Hematopoietic multipotent progenitor cell treated with erythropoietin and hydrocortisone succinate and interleukin-3 and kit ligand, for 4 days (in vitro differentiated cells): ENCODE measurements at regions not wholly inside any gene's neighbourhood (a gene's known extent, or its start where the extent isn't known, plus 50 kb on each side); places are given as distances from the start of the nearest gene placed in this dataset.

Experiments used
- DNase-seq: peaks from one replicate; pipeline ENCODE4 v3.0.0-alpha.2; 2015

DNA sequence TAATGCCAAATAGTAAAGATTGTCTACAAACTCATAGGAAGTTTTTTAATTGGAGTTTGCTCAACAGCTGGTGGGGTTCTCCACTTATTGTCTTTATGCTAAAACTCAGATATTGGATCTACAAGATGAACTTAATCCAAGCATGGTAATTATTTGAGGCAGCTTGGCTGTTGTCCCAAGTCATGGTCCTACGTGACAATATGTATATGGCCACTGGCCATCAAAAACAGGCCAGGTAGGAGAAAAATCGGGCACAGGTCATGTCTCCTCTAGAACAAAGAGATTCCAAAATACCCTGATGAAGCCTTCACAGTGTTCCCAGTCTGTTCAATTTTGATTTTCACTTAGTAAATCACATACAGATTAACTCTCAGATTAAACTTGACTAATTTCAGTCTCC lies 606.4 kb downstream of the TNS3 start:
- DNase-seq = no peak

DNA sequence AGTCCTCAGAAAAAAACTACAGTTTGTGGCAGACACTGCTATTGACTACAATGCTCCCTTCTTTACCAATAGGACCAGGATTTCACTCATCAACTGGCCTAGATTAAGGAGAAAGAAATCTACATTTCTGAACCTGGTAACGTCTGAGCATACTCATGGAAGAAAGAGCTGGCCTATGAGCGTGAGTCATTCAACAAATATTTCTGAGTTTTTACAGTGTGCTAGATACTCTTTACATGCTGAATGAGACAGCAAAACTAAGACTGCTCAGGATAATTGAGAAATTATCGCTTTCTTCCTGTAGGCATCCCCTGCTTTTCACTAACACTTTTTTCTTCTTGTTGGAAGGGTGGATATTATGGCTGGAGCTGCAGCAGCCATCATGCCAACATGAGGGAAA lies 609.7 kb downstream of the TNS3 start:
- no peak for DNase-seq

DNA sequence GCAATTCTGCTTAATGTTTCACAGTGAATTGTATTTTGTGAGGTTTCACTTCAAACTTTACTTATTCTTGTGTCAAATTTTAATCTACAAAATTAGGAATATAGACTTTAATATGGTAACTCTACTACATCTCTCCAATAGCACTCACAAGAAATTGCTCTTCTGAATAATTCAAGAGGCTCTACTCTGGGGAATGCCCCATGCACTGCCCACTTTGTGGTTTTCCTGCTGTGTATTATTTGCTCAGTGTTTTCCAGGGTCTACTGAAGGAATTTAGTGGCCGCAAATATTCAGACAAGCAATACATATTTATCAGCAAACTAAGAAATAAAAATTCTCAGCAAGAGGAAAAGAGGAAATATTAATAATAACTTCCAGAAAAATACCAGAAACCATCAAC lies 611.4 kb downstream of the TNS3 start:
- DNase-seq = no peak

DNA sequence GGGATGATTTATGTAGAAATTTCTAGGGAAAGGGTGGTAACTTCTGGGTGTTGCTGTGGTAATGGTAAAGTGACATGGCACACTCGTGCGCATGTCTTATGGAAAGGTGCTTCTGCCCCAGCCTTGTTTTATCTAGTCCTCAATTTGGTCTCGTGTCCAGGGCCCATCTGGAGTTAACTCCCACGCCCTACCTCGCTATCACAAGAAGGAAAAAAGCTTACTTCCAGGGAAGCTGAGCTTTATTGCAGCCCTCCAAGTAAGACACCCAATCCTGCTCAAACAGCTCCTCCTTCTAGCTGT lies 611.8 kb downstream of the TNS3 start:
- DNase-seq = peak; percentile 0

DNA sequence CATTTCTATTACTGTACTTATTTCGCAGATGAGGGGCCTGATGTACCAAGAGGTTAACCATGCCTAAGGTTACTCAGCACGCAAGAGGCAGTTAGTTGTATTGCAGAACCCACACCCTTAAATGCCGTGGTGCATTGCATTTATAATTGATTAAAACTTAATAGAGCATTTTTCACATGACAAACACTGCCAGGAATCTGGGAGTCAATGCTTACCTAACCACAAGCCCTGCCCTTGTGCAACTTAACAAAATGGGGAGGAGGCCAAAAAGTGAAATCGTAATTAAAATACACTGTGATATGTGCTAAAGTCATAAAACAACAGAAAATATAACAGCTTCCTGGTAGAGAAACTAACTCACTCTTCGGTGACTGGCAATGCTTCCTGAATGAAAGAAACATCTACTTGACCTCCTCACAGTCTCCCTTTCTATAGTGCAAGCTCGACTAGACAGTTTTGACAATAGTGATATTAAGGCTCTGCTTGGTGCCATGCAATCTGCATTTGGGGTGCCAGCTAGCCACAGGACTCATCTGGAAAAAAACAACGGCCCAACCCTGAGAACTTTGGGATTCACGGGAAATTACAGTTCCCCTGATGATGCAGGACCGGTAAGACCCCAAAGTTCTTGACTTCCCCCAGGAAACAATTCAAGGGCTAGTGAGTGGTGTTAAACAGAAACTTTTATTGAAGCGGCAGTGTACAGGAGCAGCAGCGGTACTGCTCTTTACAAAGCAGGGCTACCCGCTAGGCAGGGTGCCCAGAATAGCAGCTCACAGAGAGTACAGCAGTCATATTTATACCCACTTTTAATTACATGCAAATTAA lies 612.4 kb downstream of the TNS3 start:
- DNase-seq = no peak

DNA sequence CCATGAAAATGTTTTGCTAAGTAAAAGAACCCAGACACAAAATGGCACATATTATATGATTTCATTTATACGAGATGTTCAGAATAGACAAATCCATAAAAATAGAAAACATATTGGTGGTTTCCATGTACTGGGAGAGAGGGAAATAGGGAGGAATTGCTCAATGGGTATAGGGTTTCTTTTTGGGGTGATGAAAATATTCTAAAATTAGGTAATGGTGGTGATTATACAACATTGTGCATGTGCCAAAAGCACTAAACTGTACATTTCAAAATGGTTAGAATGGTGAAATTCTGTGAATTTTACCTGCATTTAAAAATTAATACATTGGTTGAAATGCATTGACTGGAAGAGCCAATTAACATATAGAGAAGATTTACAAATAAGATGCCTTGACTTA lies 613.9 kb downstream of the TNS3 start:
- DNase-seq = no peak

DNA sequence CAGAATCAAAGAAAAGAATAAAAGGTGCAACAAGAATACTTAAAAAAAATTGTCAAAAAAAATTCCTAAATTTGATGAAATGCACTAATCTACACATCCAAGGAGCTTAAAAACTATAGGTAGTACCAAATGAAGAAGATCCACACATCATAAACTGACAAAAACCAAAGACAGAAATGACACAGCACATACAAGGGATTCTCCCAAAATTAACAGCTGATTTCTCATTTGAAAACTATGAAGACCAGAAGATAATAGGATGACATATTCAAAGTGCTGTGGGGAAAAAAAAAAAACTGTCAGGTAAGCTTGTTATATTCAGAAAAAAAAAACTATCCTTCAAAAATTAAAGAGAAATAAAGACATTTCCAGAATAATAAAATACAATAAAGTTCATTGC lies 618.2 kb downstream of the TNS3 start:
- no peak for DNase-seq

DNA sequence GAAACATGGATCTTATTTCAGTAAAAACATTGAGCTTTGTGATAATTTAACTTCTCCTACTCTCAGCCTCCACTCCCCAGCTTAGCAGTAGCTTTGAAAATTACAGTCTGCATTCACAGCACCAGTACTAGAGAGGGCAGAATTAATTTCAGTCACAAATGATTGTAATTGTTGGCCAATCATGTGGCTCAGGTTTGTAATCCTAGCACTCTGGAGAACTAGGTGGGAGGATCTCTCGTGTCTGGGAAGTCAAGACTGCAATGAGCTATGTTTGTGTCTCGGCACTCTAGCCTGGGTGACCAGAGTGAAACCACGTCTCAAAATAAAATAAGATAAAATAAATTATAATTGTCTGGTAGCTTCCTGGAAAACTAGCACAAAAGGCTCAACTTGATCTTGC lies 620.9 kb downstream of the TNS3 start:
- no peak for DNase-seq

DNA sequence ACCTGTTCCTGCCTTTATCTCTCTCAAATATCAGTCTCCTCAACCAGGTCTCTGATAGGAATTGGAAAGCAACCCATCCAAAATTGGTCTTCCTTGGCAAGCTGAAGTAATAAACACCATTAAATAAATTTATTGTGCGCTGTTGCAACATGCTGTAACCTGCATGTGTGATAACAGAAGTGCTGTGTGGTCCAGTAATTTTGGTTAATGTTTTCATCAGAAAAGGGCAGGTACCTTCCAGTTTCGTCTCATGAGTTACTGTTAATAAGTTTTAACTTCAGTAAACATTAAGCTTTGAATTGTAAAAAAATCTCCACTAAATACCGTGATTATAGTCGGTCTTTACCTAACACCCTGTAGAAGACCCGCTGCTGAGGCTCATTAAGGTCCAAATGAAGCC lies 624.7 kb downstream of the TNS3 start:
- DNase-seq = no peak

DNA sequence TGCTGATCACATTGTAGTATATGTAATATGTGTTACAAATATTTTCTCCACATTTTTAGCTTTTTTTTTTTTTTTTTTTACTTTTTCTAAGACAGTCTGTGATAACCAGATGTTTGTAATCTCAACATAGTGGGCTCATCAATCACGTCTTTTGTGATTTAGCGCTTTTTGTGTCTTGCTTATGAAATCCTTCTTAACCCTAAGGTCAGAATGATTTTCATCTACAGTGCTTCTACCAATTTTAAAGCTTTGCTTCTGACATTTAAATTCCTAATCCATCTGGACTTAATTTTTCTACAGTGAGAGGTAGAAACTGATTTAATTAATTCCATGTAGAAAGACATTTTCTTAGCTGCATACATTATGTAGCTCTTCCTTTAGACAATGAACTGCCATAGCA lies 626.4 kb downstream of the TNS3 start:
- DNase-seq = no peak

DNA sequence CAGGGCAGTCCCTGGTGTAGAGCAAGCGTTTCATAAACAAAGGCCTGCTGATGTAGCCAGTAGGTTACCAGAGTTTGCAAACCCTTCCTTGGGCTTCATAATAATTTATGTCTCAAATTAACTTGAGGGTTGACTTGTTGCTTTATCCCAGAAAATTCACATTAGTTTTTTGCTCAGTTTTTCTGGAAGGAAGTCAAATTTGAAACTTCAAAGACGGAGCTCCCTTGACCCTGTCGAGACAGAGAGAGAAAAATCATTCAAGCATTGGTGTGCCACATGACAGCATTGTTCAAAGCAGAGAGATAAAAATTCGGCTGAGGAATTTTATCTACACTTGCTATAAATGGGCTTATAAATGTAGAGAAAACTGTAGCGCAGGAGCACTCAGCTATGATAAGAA lies 627.7 kb downstream of the TNS3 start:
- no peak for DNase-seq

DNA sequence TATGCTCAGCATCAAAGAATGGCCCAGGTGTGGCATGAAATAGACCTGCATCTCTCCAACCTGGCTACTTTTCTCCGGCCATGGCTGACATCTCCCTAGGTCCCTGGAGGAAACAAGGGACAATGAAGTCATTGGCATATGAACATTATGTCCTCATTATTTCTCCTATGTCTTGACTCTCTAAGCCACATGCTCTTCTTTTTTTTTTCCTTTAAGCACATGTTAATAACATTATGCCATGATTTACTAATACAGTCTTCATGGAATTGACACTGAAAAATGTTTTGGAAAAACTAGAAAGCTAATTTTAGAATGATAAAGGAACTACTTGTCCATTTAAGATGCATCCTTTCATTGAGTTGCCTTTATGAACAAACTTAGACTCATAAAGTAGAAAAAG lies 628.9 kb downstream of the TNS3 start:
- no peak for DNase-seq

DNA sequence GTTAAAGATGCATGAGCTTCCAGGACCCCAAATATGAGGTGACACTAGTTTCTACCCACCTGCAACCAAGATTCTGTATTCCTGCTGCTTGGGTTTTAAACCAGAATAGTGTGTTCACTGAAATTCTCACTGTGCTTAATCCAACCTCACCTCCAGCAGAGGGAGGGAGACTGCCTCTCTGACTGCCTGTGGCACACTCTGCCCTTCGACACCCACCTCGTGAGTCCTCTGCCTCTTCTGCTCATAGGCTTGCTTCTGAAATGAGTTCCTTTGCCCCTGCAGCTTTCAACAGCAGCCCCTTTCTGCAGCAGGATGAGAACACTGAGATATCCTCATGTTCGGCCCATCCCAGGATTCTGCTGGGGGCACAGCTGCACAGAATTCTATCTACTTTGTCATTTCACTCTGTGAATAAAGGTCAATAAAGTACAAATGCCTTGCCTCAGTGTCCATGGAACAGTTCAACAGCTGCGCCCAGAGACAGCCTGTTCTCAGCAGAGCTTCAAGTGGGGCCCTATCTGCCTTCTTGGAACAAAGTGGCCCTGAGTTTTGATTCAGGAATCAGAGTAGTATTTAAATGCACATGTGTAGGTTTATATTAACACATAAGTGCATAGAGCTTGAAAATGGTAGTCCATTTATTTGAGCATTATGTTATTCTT lies 632.5 kb downstream of the TNS3 start:
- DNase-seq = no peak

DNA sequence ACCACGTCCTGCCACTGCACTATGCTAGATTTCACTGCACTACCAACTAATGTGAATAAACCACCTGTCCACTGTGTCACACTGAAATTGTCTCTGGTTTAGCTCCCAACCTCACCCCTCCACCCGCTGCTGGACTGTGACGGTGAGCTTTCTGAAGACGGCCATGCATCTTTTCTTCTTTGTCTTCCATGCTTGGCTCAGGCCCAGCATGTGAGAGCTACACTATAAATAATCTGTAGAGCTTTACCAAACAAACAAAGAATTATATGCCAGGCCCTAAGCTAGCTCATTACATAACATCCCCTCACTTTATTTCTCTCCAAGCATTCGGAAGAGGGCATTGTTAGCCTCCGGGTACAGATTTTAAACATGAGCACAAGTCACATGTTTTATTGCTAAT lies 633.2 kb downstream of the TNS3 start:
- no peak for DNase-seq

DNA sequence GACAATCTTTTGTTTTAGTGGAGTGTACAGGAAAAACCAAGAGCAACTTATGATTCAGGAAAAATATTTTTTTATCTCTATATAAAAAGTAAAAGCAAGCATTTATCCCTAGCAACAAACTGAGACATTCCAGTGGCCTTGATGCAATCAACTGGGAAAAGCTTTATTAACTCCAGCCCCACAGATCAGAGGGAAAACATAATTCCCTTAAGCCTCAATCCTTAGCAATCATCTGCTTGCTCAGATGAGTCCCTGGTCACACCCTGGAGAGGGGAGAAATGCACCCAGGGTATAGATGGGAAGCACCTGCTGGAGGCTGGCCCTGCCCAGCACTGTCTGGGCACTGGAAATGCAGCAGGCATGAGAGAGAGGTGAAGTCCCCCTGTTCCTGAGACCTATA lies 636.6 kb downstream of the TNS3 start:
- no peak for DNase-seq

DNA sequence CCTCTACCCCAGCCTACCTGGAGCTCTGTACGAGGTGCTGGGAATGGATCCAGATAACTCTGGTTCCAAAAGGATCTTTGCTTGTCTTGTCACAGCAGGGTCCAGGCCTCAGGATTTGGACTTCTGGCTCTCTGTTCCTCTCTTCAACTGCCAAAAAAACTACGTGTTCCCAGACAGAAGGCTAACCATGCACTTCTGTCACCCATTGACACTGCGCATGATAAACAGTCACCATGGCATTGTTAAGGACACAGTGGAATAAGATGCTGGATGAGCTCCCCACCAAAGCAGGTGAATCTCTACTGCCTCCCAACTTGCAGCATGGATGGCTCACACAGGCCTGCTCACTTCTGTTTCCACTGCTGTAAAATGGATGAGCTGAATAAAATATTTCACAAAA lies 637.9 kb downstream of the TNS3 start:
- no peak for DNase-seq

DNA sequence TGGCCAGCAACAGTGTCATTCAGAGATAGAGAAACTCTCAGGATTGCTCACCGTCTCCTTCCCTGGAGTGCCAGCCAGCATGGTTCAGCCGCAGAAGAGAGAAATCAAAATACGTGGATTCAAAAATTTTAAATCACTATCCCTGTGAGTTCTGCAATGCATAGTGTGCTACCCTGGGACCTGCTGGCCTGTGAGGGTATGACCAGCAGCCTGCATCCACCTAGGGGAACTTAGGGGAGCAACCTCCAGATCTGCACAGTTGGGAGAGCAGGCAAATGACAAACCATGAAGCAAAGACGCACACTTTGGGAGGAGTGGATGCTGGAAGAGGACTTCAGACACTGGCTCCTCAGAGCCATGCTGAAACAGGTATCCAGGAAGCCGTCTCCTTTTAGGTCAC lies 639.3 kb downstream of the TNS3 start:
- no peak for DNase-seq

DNA sequence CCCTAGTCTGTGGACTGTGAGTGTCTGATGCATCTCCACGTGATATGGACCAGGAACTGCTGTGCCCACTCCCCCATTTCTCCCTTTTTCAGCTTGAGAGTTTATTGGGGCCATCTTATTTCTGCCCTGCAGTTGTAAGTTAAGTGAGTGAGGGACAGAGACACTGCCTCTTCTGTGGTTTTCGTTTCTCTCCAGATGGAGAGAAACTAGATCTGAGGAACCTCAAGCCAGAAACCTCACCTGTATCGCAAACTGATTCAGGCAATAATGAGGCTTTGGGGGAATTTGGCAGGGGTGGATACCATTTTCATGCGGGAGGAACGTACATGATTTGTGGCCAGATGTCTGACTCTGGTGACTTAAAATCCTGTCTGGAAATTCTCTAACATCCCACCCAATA lies 641.7 kb downstream of the TNS3 start:
- no peak for DNase-seq

DNA sequence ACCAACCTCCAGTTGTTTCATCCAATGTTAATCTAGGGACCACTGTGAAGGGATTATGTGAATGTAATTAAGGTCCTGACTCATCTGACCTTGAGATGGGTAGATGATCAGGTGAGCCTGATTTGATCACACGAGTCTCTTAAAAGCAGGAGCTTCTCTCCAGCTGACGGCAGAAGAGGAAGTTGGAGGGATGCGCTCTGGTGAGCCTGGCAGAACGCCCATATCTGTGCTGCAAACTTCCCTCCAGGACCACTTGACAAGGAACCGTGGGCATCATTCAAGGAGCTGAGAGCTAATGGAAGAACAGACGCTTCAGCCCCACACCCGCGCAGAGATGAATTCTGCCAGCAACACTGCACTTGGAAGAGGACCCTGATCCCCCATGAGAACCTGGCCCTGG lies 642.4 kb downstream of the TNS3 start:
- peak; percentile 21 for DNase-seq

DNA sequence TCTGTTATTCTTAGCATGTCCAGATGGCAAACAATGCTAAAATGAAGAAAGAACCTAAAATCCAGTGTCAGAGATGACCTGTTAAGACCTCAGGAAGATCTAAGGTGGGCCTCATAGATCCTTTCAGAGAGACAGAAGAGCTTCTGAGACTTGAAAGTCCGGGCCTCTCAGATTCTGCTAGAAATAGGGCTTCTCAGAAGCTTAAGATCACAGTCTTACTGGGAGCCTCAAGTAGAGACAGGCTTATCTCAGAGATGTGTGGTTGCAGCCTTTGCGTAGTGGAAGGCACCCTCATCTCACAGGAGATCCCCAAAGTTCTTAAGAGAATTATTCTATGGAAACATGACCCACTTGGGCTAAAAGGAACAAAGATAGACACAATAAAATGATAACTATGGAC lies 642.8 kb downstream of the TNS3 start:
- no peak for DNase-seq

DNA sequence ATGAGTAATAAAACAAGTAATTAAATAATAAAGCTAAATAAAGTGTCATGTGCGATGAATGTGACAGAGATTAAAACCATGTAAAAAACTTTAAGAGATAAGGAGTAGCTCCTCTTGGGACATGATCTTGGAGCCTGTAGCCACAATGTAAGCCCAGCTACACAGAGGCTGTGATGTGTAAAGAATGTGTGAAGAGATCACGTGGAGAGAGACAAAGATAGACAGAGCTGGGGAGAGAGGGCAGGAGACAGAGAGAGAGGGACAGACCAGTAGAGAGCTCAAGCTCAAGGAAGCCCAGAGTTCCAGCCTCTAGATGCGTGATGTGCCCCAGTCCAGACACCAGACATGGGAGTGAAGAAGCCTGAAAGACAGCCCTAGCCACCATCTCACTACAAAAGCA lies 644.1 kb downstream of the TNS3 start:
- DNase-seq = no peak

DNA sequence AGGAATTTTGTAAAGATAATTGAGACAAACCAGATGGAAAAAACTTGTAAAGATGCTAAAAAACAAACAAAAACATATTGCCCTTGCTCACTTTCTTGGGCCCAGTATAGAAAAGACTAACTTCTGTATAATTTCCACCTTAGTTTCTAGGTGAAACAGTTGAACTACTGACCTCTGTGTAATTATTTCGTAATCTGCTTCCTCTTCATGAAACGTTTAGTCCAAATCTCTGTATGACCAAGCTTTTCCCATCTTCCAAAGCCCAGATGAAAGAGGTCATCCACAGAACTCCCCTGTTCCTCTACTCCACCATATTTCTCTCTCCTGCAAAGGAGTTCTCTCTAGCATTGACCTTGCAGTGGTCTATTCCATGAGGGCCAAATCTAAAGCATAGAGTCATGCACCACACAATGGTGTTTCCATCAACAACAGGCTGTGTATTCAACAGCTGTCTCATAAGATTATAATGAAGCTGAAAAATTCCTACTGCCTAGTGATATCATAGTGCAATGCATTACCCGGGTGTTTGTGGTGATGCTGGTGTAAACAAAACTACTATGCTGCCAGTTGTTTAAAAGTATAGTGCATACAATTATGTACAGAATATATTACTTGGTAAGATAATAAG lies 647.6 kb downstream of the TNS3 start:
- DNase-seq = no peak

DNA sequence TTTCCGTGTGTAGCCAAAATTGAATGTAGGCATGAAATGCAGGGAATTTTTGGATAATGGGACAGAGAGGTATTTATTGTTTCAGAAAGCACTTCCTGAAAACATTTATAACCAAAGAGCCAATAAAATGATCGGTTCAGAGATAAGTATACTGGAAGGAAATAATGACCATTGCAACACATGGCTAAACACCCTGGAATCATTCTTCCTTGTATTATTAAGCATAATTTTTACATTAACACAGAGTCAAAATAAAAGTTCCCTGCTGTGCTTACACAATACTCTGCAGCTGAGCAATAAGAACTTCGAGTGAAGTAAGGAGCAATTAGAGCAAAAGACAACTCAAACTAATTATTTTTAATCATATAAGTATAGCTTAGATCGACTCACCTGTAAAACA lies 648.3 kb downstream of the TNS3 start:
- DNase-seq = no peak

DNA sequence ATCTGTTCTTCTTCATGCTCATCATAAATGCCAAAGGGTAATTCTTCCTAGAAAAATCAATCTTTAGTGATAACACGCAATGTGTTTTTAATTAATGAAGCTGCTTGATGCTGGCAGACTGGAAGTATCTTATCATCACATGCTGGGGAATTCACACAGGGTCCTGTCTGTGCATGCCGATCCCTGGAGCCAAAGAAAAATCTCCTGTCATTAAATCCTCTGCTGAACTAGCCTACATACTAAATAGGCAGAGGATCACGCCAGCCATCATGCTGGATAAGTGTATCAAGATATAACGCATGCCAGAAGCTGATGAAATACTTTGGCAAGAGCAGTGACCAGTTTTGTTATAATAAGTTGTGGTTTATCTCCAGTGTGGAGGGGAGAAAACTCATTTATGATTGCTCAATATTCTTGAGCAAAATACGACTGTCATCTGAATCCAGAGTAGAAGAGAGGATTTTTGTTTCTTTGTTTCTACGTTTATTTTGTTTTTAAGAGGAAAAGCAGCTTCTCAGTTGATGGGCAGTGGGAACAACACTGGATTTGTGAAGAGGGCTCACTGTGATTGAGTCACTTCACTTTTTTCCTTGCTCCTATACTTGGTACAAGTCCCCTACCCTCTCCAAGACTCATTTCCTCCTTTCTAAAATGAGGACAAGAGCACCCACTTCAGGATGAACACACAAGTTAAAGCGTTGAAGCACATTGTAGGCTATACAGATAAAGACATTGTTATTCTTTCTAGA lies 649.1 kb downstream of the TNS3 start:
- DNase-seq = peak; percentile 7
